ENCODE measurements at regions not wholly inside any gene's neighbourhood (a gene's known extent, or its start where the extent isn't known, plus 50 kb on each side); places are given as distances from the start of the nearest gene placed in this dataset.

DNA sequence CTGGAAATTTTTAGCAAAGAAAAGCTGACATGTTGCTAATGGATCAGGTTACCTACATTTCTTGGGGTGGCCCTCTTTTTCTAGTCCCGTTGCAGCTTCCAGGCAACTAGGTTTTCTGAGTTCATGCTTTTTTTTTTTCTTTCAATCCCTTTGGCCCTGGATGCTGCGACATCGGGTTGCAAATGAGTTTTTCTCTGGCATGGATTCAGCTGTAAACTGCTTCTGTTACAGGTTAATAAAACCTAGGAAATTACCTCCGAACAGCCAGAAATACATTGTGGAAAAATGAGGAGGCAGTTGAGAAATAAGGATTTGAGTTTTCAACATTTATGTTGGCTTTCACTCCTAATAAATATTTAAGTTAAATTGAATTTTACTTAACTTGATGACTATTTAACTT, 149.8 kb upstream of the MAF start:
- no peak for TF ChIP-seq CTCF (IDR thresholded peaks at IDR 0.05; ENCODE audit: extremely low read depth in 1 of 2, insufficient read depth in 1 of 2, low read depth in 1 of 2, low read length in 2 of 2)
- TF ChIP-seq MAX (IDR thresholded peaks at IDR 0.05; ENCODE audit: insufficient read depth, insufficient read length) = no peak
- no peak for TF ChIP-seq POLR2AphosphoS5 (IDR thresholded peaks at IDR 0.05; ENCODE audit: insufficient read depth, low read depth, low read length)
- TF ChIP-seq EZH2 (IDR thresholded peaks at IDR 0.05; ENCODE audit: borderline replicate concordance, low read depth, low read length, severe bottlenecking) = no peak
- no peak for TF ChIP-seq POLR2A (IDR thresholded peaks at IDR 0.05; ENCODE audit: low read depth, low read length)

Data from endothelial cell of umbilical vein (primary cell).